ENCODE measurements at regions not wholly inside any gene's neighbourhood (a gene's known extent, or its start where the extent isn't known, plus 50 kb on each side); places are given as distances from the start of the nearest gene placed in this dataset.

DNA sequence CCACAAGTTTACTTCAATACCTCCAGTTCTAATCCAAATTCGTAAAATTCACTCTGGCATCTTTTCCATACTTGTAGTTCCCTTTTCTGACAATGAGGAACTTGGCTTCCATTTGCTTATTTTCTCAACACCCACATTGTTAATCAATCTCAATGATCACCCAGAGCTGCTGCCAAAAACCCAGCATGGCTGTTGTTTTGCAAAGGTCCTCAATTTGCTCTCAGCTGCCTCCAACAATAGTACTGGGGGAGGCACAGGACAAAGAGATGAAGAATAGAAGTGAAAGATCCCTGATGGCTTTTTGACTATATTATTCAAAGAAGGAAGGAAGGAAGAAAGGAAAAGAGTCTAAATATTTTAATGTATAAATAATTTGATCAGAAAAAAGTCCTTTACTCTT lies 847.8 kb downstream of the RAPGEF2 start:
- TF ChIP-seq GATA2 (IDR thresholded peaks at IDR 0.05; ENCODE audit: low read depth, low read length), result no peak
- no peak for TF ChIP-seq GATA3 (IDR thresholded peaks at IDR 0.05; ENCODE audit: low read depth, low read length)
